A549 (cell line): ENCODE measurements at regions not wholly inside any gene's neighbourhood (a gene's known extent, or its start where the extent isn't known, plus 50 kb on each side); places are given as distances from the start of the nearest gene placed in this dataset.

Experiments
- ATAC-seq, 2 experiments: fragments of 200-7000 bp in 1 of 2; fragments of >200 bp in 1 of 2; cut with Nextera tagmentation in 1 of 2; cut with Tn5 transposase in 1 of 2; 3 replicates each; pipeline versions ENCODE4 v1.8.0 to v1.9.1; 2018 to 2020; ENCODE audit warnings: mild to moderate bottlenecking in 1 of 2, moderate library complexity in 1 of 2
- CTCF ChIA-PET: fragments of 300-600 bp; sonication (Branson Sonifier 250); formaldehyde crosslinking; extraction: SDS; loops from one replicate; lab custom pipeline; 2021; ENCODE audit warnings: antibody characterized with exemption, inconsistent platforms; lab: Yijun Ruan, JAX
- POLR2A ChIA-PET: fragments of 350-600 bp; formaldehyde crosslinking; extraction: SDS; loops from one replicate; lab custom pipeline; 2021; ENCODE audit warnings: antibody characterized with exemption, inconsistent platforms; lab: Yijun Ruan, JAX
- DNase-seq, 2 experiments: peaks; one replicate each; pipeline versions ENCODE4 v3.0.0 to v3.0.0-alpha.2; 2011 to 2016; ENCODE audit warnings: low read depth in 1 of 2, low spot score in 1 of 2
- FAIRE-seq: peaks from 2 replicates; lab custom pipeline; 2011; peaks lifted over from hg19 to GRCh38; lab: Jason Lieb, UNC
- H3K27ac ChIP-seq, 2 experiments: fragments of >200 bp; sonication (Bioruptor Twin); formaldehyde crosslinking; 3 replicates each; pipeline ENCODE4 v1.5.1; 2016 to 2017
- H3K4me1 ChIP-seq: fragments of >200 bp; sonication (Bioruptor Twin); formaldehyde crosslinking; 3 replicates; pipeline ENCODE4 v1.6.1; 2016
- H3K4me2 ChIP-seq: fragments of >200 bp; sonication (Bioruptor Twin); formaldehyde crosslinking; 3 replicates; pipeline ENCODE4 v1.6.1; 2016
- H3K4me3 ChIP-seq: fragments of >200 bp; sonication (Bioruptor Twin); formaldehyde crosslinking; 3 replicates; pipeline ENCODE4 v1.5.1; 2016
- H3K9me3 ChIP-seq: fragments of >200 bp; sonication (Bioruptor Twin); formaldehyde crosslinking; 3 replicates; pipeline ENCODE4 v1.6.1; 2016
- EHF ChIP-seq: fragments of 250-450 bp; sonication (Bioruptor Pico); IDR thresholded peaks from 2 replicates; pipeline ENCODE4 v1.5.0; 2020; ENCODE audit warnings: mild to moderate bottlenecking
- EHMT2 ChIP-seq: fragments of 200-600 bp; sonication (generic); IDR thresholded peaks from 2 replicates; pipeline ENCODE4 v1.6.1; 2016; ENCODE audit warnings: antibody characterized with exemption, low read depth, mild to moderate bottlenecking, moderate library complexity
- ELK1 ChIP-seq: fragments of 150-350 bp; IDR thresholded peaks from 2 replicates; pipeline ENCODE4 v1.6.1; 2014; ENCODE audit warnings: low read depth, mild to moderate bottlenecking, low read length
- ESRRA ChIP-seq: fragments of 150-350 bp; IDR thresholded peaks from 2 replicates; pipeline ENCODE4 v1.6.1; 2014; ENCODE audit warnings: mild to moderate bottlenecking, low read length, borderline replicate concordance
- FOSL2 ChIP-seq, 2 experiments: fragments of 450-650 bp in 1 of 2; fragments of >200 bp in 1 of 2; sonication (Bioruptor Twin) in 1 of 2; formaldehyde crosslinking; IDR thresholded peaks; 2 replicates each; pipeline versions ENCODE4 v1.5.0 to v1.6.1; 2016 to 2020; ENCODE audit warnings: mild to moderate bottlenecking in 1 of 2, moderate library complexity in 1 of 2
- HES2 ChIP-seq: fragments of >200 bp; sonication (Bioruptor Twin); formaldehyde crosslinking; IDR thresholded peaks from 2 replicates; pipeline ENCODE4 v1.6.1; 2016
- HEYL ChIP-seq: fragments of 250-450 bp; sonication (Bioruptor Pico); IDR thresholded peaks from 2 replicates; pipeline ENCODE4 v1.8.0; 2021; ENCODE audit warnings: mild to moderate bottlenecking, moderate library complexity
- HOXB5 ChIP-seq: fragments of 250-450 bp; sonication (Bioruptor Pico); IDR thresholded peaks from 2 replicates; pipeline ENCODE4 v1.5.0; 2020; ENCODE audit warnings: mild to moderate bottlenecking, moderate library complexity
- JUNB ChIP-seq: fragments of >200 bp; sonication (Bioruptor Twin); formaldehyde crosslinking; IDR thresholded peaks from 2 replicates; pipeline ENCODE4 v1.6.1; 2016
- KDM1A ChIP-seq: fragments of 200-600 bp; sonication (generic); IDR thresholded peaks from 2 replicates; pipeline ENCODE4 v1.6.1; 2016; ENCODE audit warnings: low read depth, mild to moderate bottlenecking
- MAZ ChIP-seq: fragments of 150-350 bp; IDR thresholded peaks from 2 replicates; pipeline ENCODE4 v1.6.1; 2014; ENCODE audit warnings: antibody characterized with exemption, low read depth, low read length, borderline replicate concordance
- NPAS2 ChIP-seq: fragments of 250-450 bp; sonication (Bioruptor Pico); IDR thresholded peaks from 2 replicates; pipeline ENCODE4 v1.8.0; 2022; ENCODE audit warnings: mild to moderate bottlenecking, moderate library complexity, borderline replicate concordance
- NR3C1 ChIP-seq: fragments of >200 bp; sonication (Bioruptor Twin); formaldehyde crosslinking; IDR thresholded peaks from 3 replicates; pipeline ENCODE4 v1.6.1; 2017
- PBX3 ChIP-seq: IDR thresholded peaks from 2 replicates; pipeline ENCODE4 v1.6.1; 2012
- PHF8 ChIP-seq: fragments of 200-600 bp; sonication (generic); IDR thresholded peaks from 2 replicates; pipeline ENCODE4 v1.6.1; 2016; ENCODE audit warnings: low read depth, mild to moderate bottlenecking, antibody characterized with exemption, moderate library complexity, borderline replicate concordance
- RAD21 ChIP-seq, 2 experiments: fragments of >200 bp in 1 of 2; sonication (Bioruptor Twin) in 1 of 2; formaldehyde crosslinking in 1 of 2; IDR thresholded peaks in 1 of 2; conservative IDR thresholded peaks in 1 of 2; 2 replicates in 1 of 2; 3 replicates in 1 of 2; pipeline ENCODE4 v1.6.1; 2012 to 2018; ENCODE audit warnings: inconsistent platforms in 1 of 2
- REST ChIP-seq: fragments of 200-600 bp; sonication (generic); IDR thresholded peaks from 2 replicates; pipeline ENCODE4 v1.6.1; 2016; ENCODE audit warnings: antibody characterized with exemption, mild to moderate bottlenecking, moderate library complexity
- RFX5 ChIP-seq: fragments of 450-650 bp; IDR thresholded peaks from 2 replicates; pipeline ENCODE4 v1.7.1; 2014; ENCODE audit warnings: antibody characterized with exemption, mild to moderate bottlenecking, moderate library complexity
- SREBF2 ChIP-seq: fragments of 450-650 bp; IDR thresholded peaks from 2 replicates; pipeline ENCODE4 v1.6.1; 2014; ENCODE audit warnings: mild to moderate bottlenecking, moderate library complexity
- USF2 ChIP-seq: fragments of 450-650 bp; IDR thresholded peaks from 2 replicates; pipeline ENCODE4 v1.6.1; 2014; ENCODE audit warnings: antibody characterized with exemption
- ZC3H11A ChIP-seq: fragments of 450-650 bp; IDR thresholded peaks from 2 replicates; pipeline ENCODE4 v1.6.1; 2014; ENCODE audit warnings: antibody characterized with exemption, mild to moderate bottlenecking
- ZNF302 ChIP-seq: fragments of 250-450 bp; sonication (Bioruptor Pico); IDR thresholded peaks from 2 replicates; pipeline ENCODE4 v1.9.0; 2021; ENCODE audit warnings: inconsistent platforms, mild to moderate bottlenecking, moderate library complexity
- ZSCAN20 ChIP-seq: fragments of 250-450 bp; sonication (Bioruptor Pico); IDR thresholded peaks from 2 replicates; pipeline ENCODE4 v1.8.0; 2022; ENCODE audit warnings: mild to moderate bottlenecking, moderate library complexity
- WGBS: methylation state at CpG from one replicate; pipeline ENCODE4 v1.1.6; 2017; ENCODE audit errors: missing lambda C conversion rate; 5-methylcytosine and 5-hydroxymethylcytosine counted together

- Histone ChIP-seq H3K4me1 (no peaks in the 10 kb centered on the region), H3K27ac (no peak overlapping the region), H3K9me3 (no peaks in the 10 kb centered on the region), H3K4me2 (no peak overlapping the region), H3K4me3 (no peak overlapping the region)
- ChIA-PET POLR2A (no interaction called here), CTCF (no interaction called here)
- no peak for ATAC-seq
- no peak for TF ChIP-seq ELK1
- TF ChIP-seq MAZ, result no peak
- TF ChIP-seq EHF (CRISPR knock-in tag), result no peak
- no peak for TF ChIP-seq PHF8
- TF ChIP-seq SREBF2, result no peak
- TF ChIP-seq PBX3, result no peak
- TF ChIP-seq HES2, result no peak
- no peak for TF ChIP-seq FOSL2 (IDR thresholded peaks at IDR 0.05)
- TF ChIP-seq FOSL2 (CRISPR knock-in tag; IDR thresholded peaks at IDR 0.05), result no peak
- TF ChIP-seq HOXB5 (CRISPR knock-in tag), result no peak
- no peak for TF ChIP-seq ZC3H11A
- no peak for TF ChIP-seq ZSCAN20
- no peak for TF ChIP-seq HEYL (CRISPR knock-in tag)
- no peak for TF ChIP-seq JUNB
- TF ChIP-seq USF2, result no peak
- no peak for TF ChIP-seq ZNF302 (CRISPR knock-in tag)
- no peak for FAIRE-seq
- 0% methylated on average over 1 of the region's 1 CpG for WGBS
- DNase-seq, result no peak
Observed at GRCh38 chr18:40031435-40031834, 1923.6 kb upstream of the PIK3C3 start.

GRCh38 chr18:40019797-40020392 is 1935.1 kb upstream of the PIK3C3 start:
- ATAC-seq (no peak), DNase-seq (no peak), FAIRE-seq (no peak)
- ChIA-PET CTCF (no interaction called here), POLR2A (no interaction called here)
- H3K4me3 ChIP-seq, result no peak overlapping the region
- no peak for TF ChIP-seq EHMT2
- TF ChIP-seq ESRRA, result no peak
- TF ChIP-seq NPAS2, result no peak
- no peak for TF ChIP-seq EHF (CRISPR knock-in tag)
- no peak for TF ChIP-seq NR3C1
- TF ChIP-seq RAD21 (conservative IDR thresholded peaks at IDR 0.05 in 1 of 2, IDR thresholded peaks at IDR 0.05 in 1 of 2), result no peak
- no peak for TF ChIP-seq RFX5
- TF ChIP-seq KDM1A, result no peak
- no peak for TF ChIP-seq HES2
- no peak for TF ChIP-seq REST
- TF ChIP-seq JUNB, result no peak
- H3K4me1 ChIP-seq, result no peaks in the 10 kb centered on the region
- WGBS, result 0% methylated on average over 2 of the region's 2 CpGs
- no peak overlapping the region for H3K4me2 ChIP-seq
- no peak overlapping the region for H3K27ac ChIP-seq
- H3K9me3 ChIP-seq, result no peaks in the 10 kb centered on the region
